GM18909 (cell line): ENCODE measurements at regions not wholly inside any gene's neighbourhood (a gene's known extent, or its start where the extent isn't known, plus 50 kb on each side); places are given as distances from the start of the nearest gene placed in this dataset.

Experiments
- ATAC-seq: cut with Tn5 transposase; IDR thresholded peaks from one replicate; pipeline ENCODE4 v1.9.1; 2021; ENCODE audit warnings: mild to moderate bottlenecking; ENCODE audit not compliant: unreplicated experiment, poor library complexity

GRCh38 chrX:45719751-45720501 lies 519.2 kb upstream of the DIPK2B start:
- ATAC-seq, result no peak

GRCh38 chrX:45718676-45719075 lies 518.0 kb upstream of the DIPK2B start:
- ATAC-seq, result no peak

- ATAC-seq, result no peak
Measured at GRCh38 chrX:45716750-45717149, 516.1 kb upstream of the DIPK2B start.

- ATAC-seq, result no peak
Measured at GRCh38 chrX:45715748-45716147, 515.1 kb upstream of the DIPK2B start.

- no peak for ATAC-seq
Measured at GRCh38 chrX:45714866-45715265, 514.2 kb upstream of the DIPK2B start.

GRCh38 chrX:45712067-45712466 lies 511.4 kb upstream of the DIPK2B start:
- no peak for ATAC-seq

GRCh38 chrX:45711231-45711630 lies 510.6 kb upstream of the DIPK2B start:
- ATAC-seq, result no peak

- ATAC-seq, result peak; percentile 91
Measured at GRCh38 chrX:45710081-45710801, 509.6 kb upstream of the DIPK2B start.

GRCh38 chrX:45709381-45709780 lies 508.7 kb upstream of the DIPK2B start:
- ATAC-seq, result no peak

GRCh38 chrX:45699158-45699557 lies 498.5 kb upstream of the DIPK2B start:
- ATAC-seq, result no peak

GRCh38 chrX:45697591-45697990 lies 496.9 kb upstream of the DIPK2B start:
- no peak for ATAC-seq

- no peak for ATAC-seq
Measured at GRCh38 chrX:45696736-45697135, 496.1 kb upstream of the DIPK2B start.

GRCh38 chrX:45689971-45690370 lies 489.3 kb upstream of the DIPK2B start:
- ATAC-seq, result no peak

GRCh38 chrX:45683914-45684313 lies 483.2 kb upstream of the DIPK2B start:
- ATAC-seq, result no peak

- ATAC-seq, result no peak
Measured at GRCh38 chrX:45681891-45682290, 481.2 kb upstream of the DIPK2B start.

- no peak for ATAC-seq
Measured at GRCh38 chrX:45669715-45670340, 469.2 kb upstream of the DIPK2B start.

- no peak for ATAC-seq
Measured at GRCh38 chrX:45668686-45669443, 468.2 kb upstream of the DIPK2B start.

GRCh38 chrX:45667666-45668065 lies 467.0 kb upstream of the DIPK2B start:
- ATAC-seq, result no peak

GRCh38 chrX:45664727-45665290 lies 464.1 kb upstream of the DIPK2B start:
- ATAC-seq, result no peak

- ATAC-seq, result no peak
Measured at GRCh38 chrX:45660477-45660876, 459.8 kb upstream of the DIPK2B start.
